ENCODE measurements at regions not wholly inside any gene's neighbourhood (a gene's known extent, or its start where the extent isn't known, plus 50 kb on each side); places are given as distances from the start of the nearest gene placed in this dataset.
"Not testable (repeated sequence)": the region's sequence is repeated elsewhere in the genome, so short reads cannot be mapped to it uniquely, and the experiment has no call there.

GRCh38 chr4:189566900-189567299, 373.8 kb upstream of the FRG1 start:
- H3K4me1 ChIP-seq (ENCODE audit: control insufficient read depth, insufficient read depth, low read length, unreplicated experiment); H3K36me3 ChIP-seq (ENCODE audit: insufficient read depth, low read length); H3K4me3 ChIP-seq (ENCODE audit: low read depth, low read length); H2AFZ ChIP-seq (ENCODE audit: low read length, unreplicated experiment); H3K79me2 ChIP-seq (ENCODE audit: control insufficient read depth, insufficient read depth, low read length, unreplicated experiment); H3K27me3 ChIP-seq (ENCODE audit: insufficient read depth, low read length); H3K27ac ChIP-seq (ENCODE audit: low read depth, low read length): not testable (repeated sequence)

DNA sequence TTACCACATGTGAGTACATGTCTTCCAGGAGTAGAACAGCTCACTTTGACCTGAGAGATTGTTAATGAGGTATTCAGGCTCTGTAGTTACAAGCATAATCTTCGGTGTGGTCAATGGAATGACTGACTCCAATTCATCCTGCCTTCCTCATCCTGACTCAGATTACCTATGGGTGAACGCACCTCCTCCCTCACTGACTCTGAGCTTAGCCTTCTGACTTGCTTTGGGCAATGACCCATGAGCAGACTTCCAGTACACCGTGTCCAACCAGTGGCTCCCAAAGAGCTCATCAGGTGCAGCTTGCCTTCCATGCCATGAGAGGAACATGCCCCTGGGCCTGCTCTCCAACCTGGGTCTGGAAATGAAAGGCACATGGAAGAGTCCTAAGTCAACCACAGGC, 361.0 kb upstream of the FRG1 start:
- H3K36me3 ChIP-seq (ENCODE audit: insufficient read depth, low read length); H2AFZ ChIP-seq (ENCODE audit: low read length, unreplicated experiment); H3K27me3 ChIP-seq (ENCODE audit: insufficient read depth, low read length); H3K4me1 ChIP-seq (ENCODE audit: control insufficient read depth, insufficient read depth, low read length, unreplicated experiment); H3K4me3 ChIP-seq (ENCODE audit: low read depth, low read length); H3K27ac ChIP-seq (ENCODE audit: low read depth, low read length); H3K79me2 ChIP-seq (ENCODE audit: control insufficient read depth, insufficient read depth, low read length, unreplicated experiment): not testable (repeated sequence)

- not testable (repeated sequence) for H3K4me3 ChIP-seq (ENCODE audit: low read depth, low read length); H3K36me3 ChIP-seq (ENCODE audit: insufficient read depth, low read length); H3K4me1 ChIP-seq (ENCODE audit: control insufficient read depth, insufficient read depth, low read length, unreplicated experiment); H2AFZ ChIP-seq (ENCODE audit: low read length, unreplicated experiment); H3K27ac ChIP-seq (ENCODE audit: low read depth, low read length); H3K79me2 ChIP-seq (ENCODE audit: control insufficient read depth, insufficient read depth, low read length, unreplicated experiment); H3K27me3 ChIP-seq (ENCODE audit: insufficient read depth, low read length)
Measured at GRCh38 chr4:189586908-189587632, 353.6 kb upstream of the FRG1 start.

GRCh38 chr4:189589201-189589600, 351.5 kb upstream of the FRG1 start:
- H3K4me1 ChIP-seq (ENCODE audit: control insufficient read depth, insufficient read depth, low read length, unreplicated experiment); H3K27me3 ChIP-seq (ENCODE audit: insufficient read depth, low read length); H3K4me3 ChIP-seq (ENCODE audit: low read depth, low read length); H2AFZ ChIP-seq (ENCODE audit: low read length, unreplicated experiment); H3K27ac ChIP-seq (ENCODE audit: low read depth, low read length); H3K36me3 ChIP-seq (ENCODE audit: insufficient read depth, low read length); H3K79me2 ChIP-seq (ENCODE audit: control insufficient read depth, insufficient read depth, low read length, unreplicated experiment): not testable (repeated sequence)

GRCh38 chr4:189592890-189593289, 347.8 kb upstream of the FRG1 start:
- Histone ChIP-seq H3K36me3 (ENCODE audit: insufficient read depth, low read length) (no peaks in the 10 kb centered on the region), H3K4me1 (ENCODE audit: control insufficient read depth, insufficient read depth, low read length, unreplicated experiment) (no peaks in the 10 kb centered on the region), H3K27ac (ENCODE audit: low read depth, low read length) (no peak overlapping the region), H3K79me2 (ENCODE audit: control insufficient read depth, insufficient read depth, low read length, unreplicated experiment) (no peaks in the 10 kb centered on the region), H3K4me3 (ENCODE audit: low read depth, low read length) (no peak overlapping the region), H3K27me3 (ENCODE audit: insufficient read depth, low read length) (no peaks in the 10 kb centered on the region), H2AFZ (ENCODE audit: low read length, unreplicated experiment) (no peak overlapping the region)

DNA sequence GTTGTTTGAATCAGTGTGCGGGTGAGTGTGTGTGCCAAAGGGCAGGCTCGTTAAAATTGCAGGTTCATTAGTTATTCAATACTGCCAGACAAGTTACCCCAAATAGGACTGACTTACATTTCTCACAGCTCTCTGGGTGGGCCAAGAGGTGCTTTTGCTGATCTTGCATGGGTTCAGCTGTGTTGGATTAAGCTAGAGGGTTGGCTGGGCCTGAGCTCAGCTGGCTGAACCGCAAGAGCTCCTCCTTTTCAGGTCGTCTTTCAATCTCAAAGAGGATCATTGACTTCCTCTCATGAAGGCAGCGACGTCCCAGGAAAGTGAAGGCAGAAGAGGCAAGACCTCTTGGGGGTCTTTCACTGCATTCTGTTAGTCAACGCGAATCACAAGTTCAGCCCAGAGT, 343.3 kb upstream of the FRG1 start:
- no peaks in the 10 kb centered on the region for H3K4me1 ChIP-seq (ENCODE audit: control insufficient read depth, insufficient read depth, low read length, unreplicated experiment)
- no peaks in the 10 kb centered on the region for H3K79me2 ChIP-seq (ENCODE audit: control insufficient read depth, insufficient read depth, low read length, unreplicated experiment)
- H3K27ac ChIP-seq (ENCODE audit: low read depth, low read length) = no peak overlapping the region
- H3K36me3 ChIP-seq (ENCODE audit: insufficient read depth, low read length) = no peaks in the 10 kb centered on the region
- H3K27me3 ChIP-seq (ENCODE audit: insufficient read depth, low read length) = no peaks in the 10 kb centered on the region
- no peak overlapping the region for H2AFZ ChIP-seq (ENCODE audit: low read length, unreplicated experiment)
- H3K4me3 ChIP-seq (ENCODE audit: low read depth, low read length) = no peak overlapping the region

GRCh38 chr4:189600264-189600663, 340.4 kb upstream of the FRG1 start:
- H3K27me3 ChIP-seq (ENCODE audit: insufficient read depth, low read length) = no peaks in the 10 kb centered on the region
- H3K36me3 ChIP-seq (ENCODE audit: insufficient read depth, low read length) = no peaks in the 10 kb centered on the region
- H2AFZ ChIP-seq (ENCODE audit: low read length, unreplicated experiment) = no peak overlapping the region
- no peak overlapping the region for H3K27ac ChIP-seq (ENCODE audit: low read depth, low read length)
- H3K4me1 ChIP-seq (ENCODE audit: control insufficient read depth, insufficient read depth, low read length, unreplicated experiment) = no peaks in the 10 kb centered on the region
- H3K4me3 ChIP-seq (ENCODE audit: low read depth, low read length) = no peak overlapping the region
- H3K79me2 ChIP-seq (ENCODE audit: control insufficient read depth, insufficient read depth, low read length, unreplicated experiment) = no peaks in the 10 kb centered on the region

- no peaks in the 10 kb centered on the region for H3K27me3 ChIP-seq (ENCODE audit: insufficient read depth, low read length)
- no peaks in the 10 kb centered on the region for H3K36me3 ChIP-seq (ENCODE audit: insufficient read depth, low read length)
- H2AFZ ChIP-seq (ENCODE audit: low read length, unreplicated experiment) = no peak overlapping the region
- no peaks in the 10 kb centered on the region for H3K79me2 ChIP-seq (ENCODE audit: control insufficient read depth, insufficient read depth, low read length, unreplicated experiment)
- no peak overlapping the region for H3K4me3 ChIP-seq (ENCODE audit: low read depth, low read length)
- no peak overlapping the region for H3K27ac ChIP-seq (ENCODE audit: low read depth, low read length)
- no peaks in the 10 kb centered on the region for H3K4me1 ChIP-seq (ENCODE audit: control insufficient read depth, insufficient read depth, low read length, unreplicated experiment)
Measured at GRCh38 chr4:189600718-189601435, 339.8 kb upstream of the FRG1 start.

DNA sequence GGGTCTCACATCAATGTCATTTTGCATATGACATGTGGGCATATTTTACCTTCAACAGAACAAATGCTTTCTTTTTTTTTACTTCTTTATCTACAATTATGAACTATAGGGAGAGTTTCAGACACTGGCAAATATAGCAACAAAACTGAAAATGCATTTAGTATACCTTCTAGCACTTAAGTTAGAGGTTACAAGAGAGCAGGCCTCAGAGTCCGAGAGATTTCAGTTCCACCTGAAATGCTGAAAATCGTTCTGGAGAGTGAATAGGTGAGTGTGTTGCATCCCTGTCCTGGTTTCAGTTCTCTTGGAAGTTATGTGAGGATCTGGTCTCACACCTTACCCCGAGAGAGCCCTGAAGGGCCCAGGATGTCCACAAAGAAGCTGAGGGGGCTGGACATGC, 337.8 kb upstream of the FRG1 start:
- H3K79me2 ChIP-seq (ENCODE audit: control insufficient read depth, insufficient read depth, low read length, unreplicated experiment); H3K27ac ChIP-seq (ENCODE audit: low read depth, low read length); H2AFZ ChIP-seq (ENCODE audit: low read length, unreplicated experiment); H3K4me1 ChIP-seq (ENCODE audit: control insufficient read depth, insufficient read depth, low read length, unreplicated experiment); H3K36me3 ChIP-seq (ENCODE audit: insufficient read depth, low read length); H3K27me3 ChIP-seq (ENCODE audit: insufficient read depth, low read length); H3K4me3 ChIP-seq (ENCODE audit: low read depth, low read length): not testable (repeated sequence)

DNA sequence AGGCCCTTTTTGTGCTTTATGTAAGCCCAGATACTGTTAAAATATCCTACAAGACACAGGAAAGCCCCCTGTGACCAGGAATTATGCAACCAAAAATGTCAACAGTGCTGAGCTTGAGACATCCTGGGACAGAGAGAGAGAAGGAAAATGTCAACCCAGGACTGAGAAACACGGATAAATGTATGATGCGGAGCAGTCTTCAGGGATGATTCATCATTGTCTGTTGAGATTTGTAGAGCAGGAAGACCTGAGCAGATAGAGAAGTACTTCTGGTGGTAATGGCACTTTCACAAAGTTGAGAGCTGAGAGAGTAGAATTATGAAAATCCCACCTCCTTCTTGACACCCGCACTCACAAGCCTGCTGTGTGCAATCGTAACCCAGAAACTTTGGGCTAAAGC, 330.1 kb upstream of the FRG1 start:
- not testable (repeated sequence) for H3K4me1 ChIP-seq (ENCODE audit: control insufficient read depth, insufficient read depth, low read length, unreplicated experiment); H2AFZ ChIP-seq (ENCODE audit: low read length, unreplicated experiment); H3K27me3 ChIP-seq (ENCODE audit: insufficient read depth, low read length); H3K36me3 ChIP-seq (ENCODE audit: insufficient read depth, low read length); H3K27ac ChIP-seq (ENCODE audit: low read depth, low read length); H3K79me2 ChIP-seq (ENCODE audit: control insufficient read depth, insufficient read depth, low read length, unreplicated experiment); H3K4me3 ChIP-seq (ENCODE audit: low read depth, low read length)

DNA sequence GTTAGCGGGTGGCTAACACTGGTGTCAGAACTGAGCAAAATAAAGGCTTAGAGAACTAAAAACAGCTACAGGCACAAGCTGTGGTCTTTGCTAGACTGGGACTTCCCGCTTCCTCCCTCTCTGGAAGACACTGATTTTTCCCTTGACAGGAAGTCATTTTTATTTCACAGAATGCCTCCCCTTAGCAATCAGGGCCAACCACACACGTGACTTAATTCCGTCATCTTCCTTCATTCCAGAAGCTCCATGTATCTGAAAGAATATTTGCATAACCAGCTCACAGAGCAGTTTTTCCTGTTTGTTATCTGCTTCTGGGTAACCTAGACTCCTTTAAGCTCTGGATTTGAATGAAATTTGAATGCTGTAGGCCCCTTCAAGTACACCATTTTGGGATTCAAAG, 327.5 kb upstream of the FRG1 start:
- no peaks in the 10 kb centered on the region for H3K79me2 ChIP-seq (ENCODE audit: control insufficient read depth, insufficient read depth, low read length, unreplicated experiment)
- H3K27ac ChIP-seq (ENCODE audit: low read depth, low read length) = no peak overlapping the region
- H3K4me1 ChIP-seq (ENCODE audit: control insufficient read depth, insufficient read depth, low read length, unreplicated experiment) = no peaks in the 10 kb centered on the region
- no peaks in the 10 kb centered on the region for H3K36me3 ChIP-seq (ENCODE audit: insufficient read depth, low read length)
- H3K4me3 ChIP-seq (ENCODE audit: low read depth, low read length) = no peak overlapping the region
- H2AFZ ChIP-seq (ENCODE audit: low read length, unreplicated experiment) = no peak overlapping the region
- no peaks in the 10 kb centered on the region for H3K27me3 ChIP-seq (ENCODE audit: insufficient read depth, low read length)
